ENCODE measurements at regions not wholly inside any gene's neighbourhood (a gene's known extent, or its start where the extent isn't known, plus 50 kb on each side); places are given as distances from the start of the nearest gene placed in this dataset.

GRCh38 chr3:87136066-87136596, 91.0 kb upstream of the CHMP2B start:
- Histone ChIP-seq H3K9me3 (ENCODE audit: low read depth, low read length, poor library complexity, severe bottlenecking) (peaks cover 8% of the 10 kb centered on the region), H3K4me1 (ENCODE audit: insufficient read depth, low read length, poor library complexity, severe bottlenecking) (no peaks in the 10 kb centered on the region), H3K4me3 (ENCODE audit: low read depth, low read length, poor library complexity, severe bottlenecking) (no peak overlapping the region), H3K27ac (ENCODE audit: low read depth, low read length, poor library complexity, severe bottlenecking) (no peak overlapping the region), H3K36me3 (ENCODE audit: insufficient read depth, low read length, poor library complexity, severe bottlenecking) (no peaks in the 10 kb centered on the region), H3K27me3 (replicated peaks; ENCODE audit: insufficient read depth, low read depth, low read length, poor library complexity) (no peaks in the 10 kb centered on the region)
- TF ChIP-seq, protein P1, sequence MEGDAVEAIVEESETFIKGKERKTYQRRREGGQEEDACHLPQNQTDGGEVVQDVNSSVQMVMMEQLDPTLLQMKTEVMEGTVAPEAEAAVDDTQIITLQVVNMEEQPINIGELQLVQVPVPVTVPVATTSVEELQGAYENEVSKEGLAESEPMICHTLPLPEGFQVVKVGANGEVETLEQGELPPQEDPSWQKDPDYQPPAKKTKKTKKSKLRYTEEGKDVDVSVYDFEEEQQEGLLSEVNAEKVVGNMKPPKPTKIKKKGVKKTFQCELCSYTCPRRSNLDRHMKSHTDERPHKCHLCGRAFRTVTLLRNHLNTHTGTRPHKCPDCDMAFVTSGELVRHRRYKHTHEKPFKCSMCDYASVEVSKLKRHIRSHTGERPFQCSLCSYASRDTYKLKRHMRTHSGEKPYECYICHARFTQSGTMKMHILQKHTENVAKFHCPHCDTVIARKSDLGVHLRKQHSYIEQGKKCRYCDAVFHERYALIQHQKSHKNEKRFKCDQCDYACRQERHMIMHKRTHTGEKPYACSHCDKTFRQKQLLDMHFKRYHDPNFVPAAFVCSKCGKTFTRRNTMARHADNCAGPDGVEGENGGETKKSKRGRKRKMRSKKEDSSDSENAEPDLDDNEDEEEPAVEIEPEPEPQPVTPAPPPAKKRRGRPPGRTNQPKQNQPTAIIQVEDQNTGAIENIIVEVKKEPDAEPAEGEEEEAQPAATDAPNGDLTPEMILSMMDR (conservative IDR thresholded peaks at IDR 0.05; ENCODE audit: low read depth, low read length), result no peak
- no TSS peak for BruUV-seq (replicated peaks)
- DNase-seq (ENCODE audit: low spot score), result no peak
- ChIA-PET POLR2A (ENCODE audit: low non-redundant PET) (no interaction called here), CTCF (no interaction called here)
- intact Hi-C loops (cut with micrococcal nuclease; ENCODE audit: unreplicated experiment), result no loop called here

GRCh38 chr3:87135412-87135811, 91.7 kb upstream of the CHMP2B start:
- POLR2A ChIA-PET (ENCODE audit: low non-redundant PET), result no interaction called here
- no peaks in the 10 kb centered on the region for H3K4me1 ChIP-seq (ENCODE audit: insufficient read depth, low read length, poor library complexity, severe bottlenecking)
- H3K9me3 ChIP-seq (ENCODE audit: low read depth, low read length, poor library complexity, severe bottlenecking), result peaks cover under 1% of the 10 kb centered on the region
- DNase-seq (ENCODE audit: low spot score), result no peak
- CTCF ChIA-PET, result no interaction called here
- H3K36me3 ChIP-seq (ENCODE audit: insufficient read depth, low read length, poor library complexity, severe bottlenecking), result no peaks in the 10 kb centered on the region
- no TSS peak for BruUV-seq (replicated peaks)
- intact Hi-C loops (cut with micrococcal nuclease; ENCODE audit: unreplicated experiment), result no loop called here
- H3K27me3 ChIP-seq (replicated peaks; ENCODE audit: insufficient read depth, low read depth, low read length, poor library complexity), result no peaks in the 10 kb centered on the region
- H3K4me3 ChIP-seq (ENCODE audit: low read depth, low read length, poor library complexity, severe bottlenecking), result no peak overlapping the region
- no peak overlapping the region for H3K27ac ChIP-seq (ENCODE audit: low read depth, low read length, poor library complexity, severe bottlenecking)
- no peak for TF ChIP-seq EZH2 (IDR thresholded peaks at IDR 0.05; ENCODE audit: borderline replicate concordance, low read depth, low read length, poor library complexity, severe bottlenecking)
- TF ChIP-seq, protein P1 (conservative IDR thresholded peaks at IDR 0.05; ENCODE audit: low read depth, low read length), result no peak

DNA sequence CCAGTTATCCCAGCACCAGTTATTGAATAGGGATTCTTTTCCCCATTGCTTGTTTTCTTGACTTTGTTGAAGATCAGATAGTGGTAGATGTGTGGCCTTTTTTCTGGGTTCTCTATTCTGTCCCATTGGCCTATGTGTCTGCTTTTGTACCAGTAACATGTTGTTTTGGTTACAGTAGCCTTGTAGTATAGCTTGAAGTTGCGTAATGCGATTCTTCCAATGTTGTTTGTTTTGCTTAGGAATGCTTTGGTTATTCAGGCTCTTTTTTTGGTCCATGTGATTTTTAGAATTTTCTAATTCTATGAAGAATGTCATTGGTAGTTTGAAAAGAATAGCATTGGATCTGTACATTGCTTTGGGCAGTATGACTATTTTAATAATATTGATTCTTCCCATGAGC, 94.3 kb upstream of the CHMP2B start:
- POLR2A ChIA-PET (ENCODE audit: low non-redundant PET), result no interaction called here
- Histone ChIP-seq H3K36me3 (ENCODE audit: insufficient read depth, low read length, poor library complexity, severe bottlenecking) (no peaks in the 10 kb centered on the region), H3K4me1 (ENCODE audit: insufficient read depth, low read length, poor library complexity, severe bottlenecking) (no peaks in the 10 kb centered on the region), H3K27ac (ENCODE audit: low read depth, low read length, poor library complexity, severe bottlenecking) (no peak overlapping the region), H3K4me3 (ENCODE audit: low read depth, low read length, poor library complexity, severe bottlenecking) (no peak overlapping the region), H3K27me3 (replicated peaks; ENCODE audit: insufficient read depth, low read depth, low read length, poor library complexity) (no peaks in the 10 kb centered on the region), H3K9me3 (ENCODE audit: low read depth, low read length, poor library complexity, severe bottlenecking) (no peaks in the 10 kb centered on the region)
- TF ChIP-seq, protein P1 (conservative IDR thresholded peaks at IDR 0.05; ENCODE audit: low read depth, low read length), result no peak
- TF ChIP-seq EZH2 (IDR thresholded peaks at IDR 0.05; ENCODE audit: borderline replicate concordance, low read depth, low read length, poor library complexity, severe bottlenecking), result no peak
- CTCF ChIA-PET, result no interaction called here
- BruUV-seq (replicated peaks), result no TSS peak
- intact Hi-C loops (cut with micrococcal nuclease; ENCODE audit: unreplicated experiment), result no loop called here
- no peak for DNase-seq (ENCODE audit: low spot score)
